Mammary epithelial cell (primary cell): ENCODE measurements at regions not wholly inside any gene's neighbourhood (a gene's known extent, or its start where the extent isn't known, plus 50 kb on each side); places are given as distances from the start of the nearest gene placed in this dataset.

Experiments used
- CTCF ChIP-seq, 2 donors: IDR thresholded peaks in 1 of 2; conservative IDR thresholded peaks in 1 of 2; 2 replicates each; pipeline ENCODE4 v1.5.1; 2011 to 2012; ENCODE audit warnings: inconsistent platforms in 2 of 2, low read length in 2 of 2, mild to moderate bottlenecking in 2 of 2, control low read depth in 1 of 2, low read depth in 1 of 2; ENCODE audit not compliant: insufficient read depth in 1 of 2; ENCODE audit errors: extremely low read depth in 1 of 2
- EZH2 ChIP-seq: IDR thresholded peaks from 2 replicates; pipeline ENCODE4 v1.6.1; 2012; ENCODE audit warnings: low read length, inconsistent platforms, borderline replicate concordance

- TF ChIP-seq CTCF (conservative IDR thresholded peaks at IDR 0.05 in 1 of 2, IDR thresholded peaks at IDR 0.05 in 1 of 2; ENCODE audit: extremely low read depth in 1 of 2, insufficient read depth in 1 of 2, low read depth in 1 of 2, low read length in 2 of 2) (no peak), EZH2 (no peak)
These were observed 257.4 kb upstream of the SLITRK1 start for GRCh38 chr13:84139561-84140158.
